HepG2 (cell line): ENCODE measurements at regions not wholly inside any gene's neighbourhood (a gene's known extent, or its start where the extent isn't known, plus 50 kb on each side); places are given as distances from the start of the nearest gene placed in this dataset.
"Not testable (repeated sequence)": the region's sequence is repeated elsewhere in the genome, so short reads cannot be mapped to it uniquely, and the experiment has no call there.

Source experiments
- ATAC-seq: fragments of 200-7000 bp; cut with Tn5 transposase; 3 replicates; pipeline ENCODE4 v1.9.1; 2020; ENCODE audit warnings: mild to moderate bottlenecking, moderate library complexity
- BruUV-seq: library from RNA; stranded (reverse); fragments of 400-500 nt; replicated peaks from 2 replicates; lab custom pipeline; 2021; lab: Mats Ljungman, UMichigan
- CTCF ChIA-PET: fragments of 300-600 bp; formaldehyde crosslinking; extraction: SDS; loops from one replicate; lab custom pipeline; 2021; ENCODE audit warnings: low total read pairs, inconsistent platforms, low intra/inter-chr PET ratio; lab: Yijun Ruan, JAX
- POLR2A ChIA-PET: fragments of 350-600 bp; sonication (Branson Sonifier 250); formaldehyde crosslinking; loops from one replicate; lab custom pipeline; 2020; ENCODE audit warnings: antibody characterized with exemption, inconsistent platforms; lab: Yijun Ruan, JAX
- DNase-seq: peaks from one replicate; pipeline ENCODE4 v3.0.0-alpha.2; 2015; ENCODE audit warnings: low spot score
- FAIRE-seq: peaks from 3 replicates; lab custom pipeline; 2011; peaks lifted over from hg19 to GRCh38; lab: Jason Lieb, UNC
- H2AFZ ChIP-seq: one replicate; pipeline ENCODE4 v1.6.1; 2011; ENCODE audit warnings: low read length, inconsistent platforms
- H3K27ac ChIP-seq: fragments of 300-600 bp; 3 replicates; pipeline ENCODE4 v1.8.0; 2011; ENCODE audit warnings: mixed run types, mild to moderate bottlenecking, mixed read lengths, low read length, inconsistent platforms; ENCODE audit not compliant: insufficient read depth; ENCODE audit errors: extremely low read length
- H3K27me3 ChIP-seq, 2 experiments: fragments of 200-600 bp in 1 of 2; 2 replicates in 1 of 2; 3 replicates in 1 of 2; pipeline versions ENCODE4 v1.6.0 to v1.8.0; 2011; ENCODE audit warnings: low read length in 2 of 2, mild to moderate bottlenecking in 2 of 2, moderate library complexity in 2 of 2, inconsistent platforms in 1 of 2; ENCODE audit not compliant: insufficient read depth in 2 of 2, control insufficient read depth in 1 of 2
- H3K36me3 ChIP-seq, 2 experiments: fragments of 200-600 bp in 1 of 2; replicated peaks in 1 of 2; 2 replicates in 1 of 2; 3 replicates in 1 of 2; pipeline versions ENCODE4 v1.5.1 to v1.8.0; 2011; ENCODE audit warnings: low read length in 2 of 2, inconsistent platforms in 1 of 2; ENCODE audit not compliant: insufficient read depth in 2 of 2, control insufficient read depth in 1 of 2
- H3K4me1 ChIP-seq: 2 replicates; pipeline ENCODE4 v1.5.1; 2012; ENCODE audit warnings: low read length, inconsistent platforms; ENCODE audit not compliant: insufficient read depth
- H3K4me2 ChIP-seq: 2 replicates; pipeline ENCODE4 v1.6.0; 2011; ENCODE audit warnings: low read depth, low read length, inconsistent platforms
- H3K4me3 ChIP-seq, 3 experiments: fragments of 200-600 bp in 1 of 3; sonication (generic), shearing (Covaris generic) in 1 of 3; replicated peaks in 1 of 3; 2 replicates each; pipeline ENCODE4 v1.5.1; 2011 to 2016; ENCODE audit warnings: low read length in 3 of 3, inconsistent platforms in 2 of 3, low read depth in 2 of 3, mild to moderate bottlenecking in 2 of 3, control low read depth in 1 of 3, mixed read lengths in 1 of 3; ENCODE audit not compliant: insufficient read depth in 1 of 3
- H3K79me2 ChIP-seq: one replicate; pipeline ENCODE4 v1.6.1; 2011; ENCODE audit warnings: low read length, inconsistent platforms; ENCODE audit not compliant: insufficient read depth
- H3K9ac ChIP-seq: 2 replicates; pipeline ENCODE4 v1.6.0; 2011; ENCODE audit warnings: mild to moderate bottlenecking, low read depth, low read length, inconsistent platforms; ENCODE audit not compliant: insufficient read depth
- H3K9me3 ChIP-seq: 2 replicates; pipeline ENCODE4 v1.5.1; 2012; ENCODE audit warnings: mild to moderate bottlenecking, low read length
- H4K20me1 ChIP-seq: 2 replicates; pipeline ENCODE4 v1.6.0; 2011; ENCODE audit warnings: inconsistent platforms, mild to moderate bottlenecking, low read length, moderate library complexity; ENCODE audit not compliant: insufficient read depth
- MAFF ChIP-seq: IDR thresholded peaks from 2 replicates; pipeline ENCODE4 v1.6.1; 2011; ENCODE audit warnings: low read depth, low read length, improper control_type of control experiment
- MAFK ChIP-seq, 2 experiments: IDR thresholded peaks in 1 of 2; conservative IDR thresholded peaks in 1 of 2; 2 replicates each; pipeline ENCODE4 v1.6.1; 2011; ENCODE audit warnings: improper control_type of control experiment in 2 of 2, low read length in 2 of 2
- WGBS: methylation state at CpG from one replicate; pipeline ENCODE4 v1.1.6; 2017; ENCODE audit warnings: low lambda C conversion rate; 5-methylcytosine and 5-hydroxymethylcytosine counted together
- in situ Hi-C: cut with HindIII; loops from 2 replicates; pipeline ENCODE4 v1.10.0; 2017; ENCODE audit warnings: low pct_unique_long_range_greater_than_20kb; ENCODE audit not compliant: extremely low pct_ligation_motif_present
- intact Hi-C: fragments of 100-400 bp; cut with micrococcal nuclease; formaldehyde crosslinking; loops from one replicate; pipeline ENCODE4 v1.10.0; 2022; ENCODE audit not compliant: unreplicated experiment

GRCh38 chr22:12603399-12603798, 2924.6 kb upstream of the OR11H1 start:
- in situ Hi-C loops, H3K79me2 ChIP-seq: not testable (repeated sequence)
- TF ChIP-seq MAFF (peak; percentile 53), MAFK (conservative IDR thresholded peaks at IDR 0.05 in 1 of 2, IDR thresholded peaks at IDR 0.05 in 1 of 2; ENCODE audit: low read length in 2 of 2) (peak in 1 of 2 experiments; percentile 46; a peak in 1 of 4 replicates)

GRCh38 chr22:12603833-12604232, 2924.2 kb upstream of the OR11H1 start:
- H3K27ac ChIP-seq, ATAC-seq, FAIRE-seq, intact Hi-C loops, H3K79me2 ChIP-seq, H3K27me3 ChIP-seq, H3K4me3 ChIP-seq, DNase-seq, H3K36me3 ChIP-seq, H3K4me2 ChIP-seq, CTCF ChIA-PET, H3K4me1 ChIP-seq, POLR2A ChIA-PET, H4K20me1 ChIP-seq, H3K9ac ChIP-seq, in situ Hi-C loops, H2AFZ ChIP-seq, BruUV-seq: not testable (repeated sequence)
- peaks cover 71% of the 10 kb centered on the region for H3K9me3 ChIP-seq

More at GRCh38 chr22:12603399-12603798, 2924.6 kb upstream of the OR11H1 start:
- FAIRE-seq, CTCF ChIA-PET, DNase-seq, H2AFZ ChIP-seq, H3K27ac ChIP-seq, H3K27me3 ChIP-seq, H3K36me3 ChIP-seq, POLR2A ChIA-PET, H3K4me1 ChIP-seq, H3K9ac ChIP-seq, ATAC-seq, BruUV-seq, intact Hi-C loops, H4K20me1 ChIP-seq: not testable (repeated sequence)
- peaks cover 76% of the 10 kb centered on the region for H3K9me3 ChIP-seq
- H3K4me3 ChIP-seq: peak overlapping the region in 1 of 3 experiments; percentile 36; a peak in 3 of 6 replicates
- peak overlapping the region; percentile 23; the same call in 1 of the 2 replicates for H3K4me2 ChIP-seq
- 42% methylated on average over 6 of the region's 6 CpGs for WGBS

GRCh38 chr22:12608454-12608853, 2919.5 kb upstream of the OR11H1 start:
- H4K20me1 ChIP-seq, CTCF ChIA-PET, H3K4me3 ChIP-seq, DNase-seq, H3K4me2 ChIP-seq, H3K36me3 ChIP-seq, in situ Hi-C loops, H3K27me3 ChIP-seq, POLR2A ChIA-PET, ATAC-seq, BruUV-seq, FAIRE-seq, H3K4me1 ChIP-seq, intact Hi-C loops, H3K79me2 ChIP-seq, H3K27ac ChIP-seq, H3K9ac ChIP-seq, H2AFZ ChIP-seq: not testable (repeated sequence)
- WGBS: 54% methylated on average over 8 of the region's 9 CpGs
- H3K9me3 ChIP-seq: peaks cover 37% of the 10 kb centered on the region
